ENCODE measurements at regions not wholly inside any gene's neighbourhood (a gene's known extent, or its start where the extent isn't known, plus 50 kb on each side); places are given as distances from the start of the nearest gene placed in this dataset.
"Not testable (repeated sequence)": the region's sequence is repeated elsewhere in the genome, so short reads cannot be mapped to it uniquely, and the experiment has no call there.

- TF ChIP-seq CTCF (conservative IDR thresholded peaks at IDR 0.05; ENCODE audit: low read length); EZH2phosphoT487 (IDR thresholded peaks at IDR 0.05; ENCODE audit: borderline replicate concordance): not testable (repeated sequence)
Observed at GRCh38 chr5:92199035-92199434, 815.9 kb upstream of the ARRDC3 start.

Data from Loucy (cell line).